ENCODE measurements at regions not wholly inside any gene's neighbourhood (a gene's known extent, or its start where the extent isn't known, plus 50 kb on each side); places are given as distances from the start of the nearest gene placed in this dataset.
"Not testable (repeated sequence)": the region's sequence is repeated elsewhere in the genome, so short reads cannot be mapped to it uniquely, and the experiment has no call there.

GRCh38 chr9:41367301-41367700, 178.2 kb upstream of the ZNG1F start:
- not testable (repeated sequence) for DNase-seq

- DNase-seq, result not testable (repeated sequence)
Measured at GRCh38 chr9:41361790-41362189, 172.7 kb upstream of the ZNG1F start.

- not testable (repeated sequence) for DNase-seq
Measured at GRCh38 chr9:41359116-41359515, 170.0 kb upstream of the ZNG1F start.

GRCh38 chr9:41358682-41359081, 169.6 kb upstream of the ZNG1F start:
- peak; percentile 78 to 82 for DNase-seq

GRCh38 chr9:41357918-41358404, 168.8 kb upstream of the ZNG1F start:
- DNase-seq, result not testable (repeated sequence)

- DNase-seq, result not testable (repeated sequence)
Measured at GRCh38 chr9:41357350-41357748, 168.2 kb upstream of the ZNG1F start.

- DNase-seq, result peak; percentile 72 to 74
Measured at GRCh38 chr9:41356588-41357349, 167.7 kb upstream of the ZNG1F start.

GRCh38 chr9:41355712-41356450, 166.8 kb upstream of the ZNG1F start:
- DNase-seq, result not testable (repeated sequence)

- DNase-seq, result not testable (repeated sequence)
Measured at GRCh38 chr9:41354978-41355377, 165.9 kb upstream of the ZNG1F start.

- DNase-seq, result not testable (repeated sequence)
Measured at GRCh38 chr9:41354060-41354934, 165.2 kb upstream of the ZNG1F start.

GRCh38 chr9:41353026-41353425, 163.9 kb upstream of the ZNG1F start:
- not testable (repeated sequence) for DNase-seq

GRCh38 chr9:41352390-41352789, 163.3 kb upstream of the ZNG1F start:
- DNase-seq, result not testable (repeated sequence)

- not testable (repeated sequence) for DNase-seq
Measured at GRCh38 chr9:41347893-41348292, 158.8 kb upstream of the ZNG1F start.

- not testable (repeated sequence) for DNase-seq
Measured at GRCh38 chr9:41332562-41332961, 143.4 kb upstream of the ZNG1F start.

- not testable (repeated sequence) for DNase-seq
Measured at GRCh38 chr9:41321277-41321676, 132.2 kb upstream of the ZNG1F start.

- not testable (repeated sequence) for DNase-seq
Measured at GRCh38 chr9:41308953-41309352, 119.8 kb upstream of the ZNG1F start.

- not testable (repeated sequence) for DNase-seq
Measured at GRCh38 chr9:41285744-41286143, 96.6 kb upstream of the ZNG1F start.

GRCh38 chr9:41280299-41281238, 91.5 kb upstream of the ZNG1F start:
- DNase-seq, result not testable (repeated sequence)

GRCh38 chr9:41279437-41279836, 90.3 kb upstream of the ZNG1F start:
- DNase-seq, result not testable (repeated sequence)

GRCh38 chr9:41279033-41279432, 89.9 kb upstream of the ZNG1F start:
- DNase-seq, result not testable (repeated sequence)

GRCh38 chr9:41273549-41274267, 84.6 kb upstream of the ZNG1F start:
- DNase-seq, result peak; percentile 60 to 61
